SJSA1 (cell line): ENCODE measurements at regions not wholly inside any gene's neighbourhood (a gene's known extent, or its start where the extent isn't known, plus 50 kb on each side); places are given as distances from the start of the nearest gene placed in this dataset.
A peak's percentile ranks its signal among the peaks of the same experiment; 100 is the strongest.

Source experiments
- DNase-seq, 2 experiments: peaks; one replicate each; pipeline ENCODE4 v3.0.0-alpha.2; 2015 to 2020; ENCODE audit warnings: low spot score in 2 of 2, low read depth in 1 of 2
- H3K27ac ChIP-seq: fragments of 250-450 bp; sonication (Bioruptor Pico); 2 replicates; pipeline ENCODE4 v1.5.1; 2020; ENCODE audit warnings: mild to moderate bottlenecking, moderate library complexity
- H3K27me3 ChIP-seq: fragments of 250-450 bp; sonication (Bioruptor Pico); replicated peaks from 2 replicates; pipeline ENCODE4 v1.5.1; 2020; ENCODE audit warnings: mild to moderate bottlenecking, moderate library complexity
- H3K36me3 ChIP-seq: fragments of 250-450 bp; sonication (Bioruptor Pico); 2 replicates; pipeline ENCODE4 v1.5.1; 2020; ENCODE audit warnings: mild to moderate bottlenecking
- H3K4me1 ChIP-seq: fragments of 250-450 bp; sonication (Bioruptor Pico); replicated peaks from 2 replicates; pipeline ENCODE4 v1.6.1; 2021; ENCODE audit warnings: mild to moderate bottlenecking
- H3K4me3 ChIP-seq: fragments of 250-450 bp; sonication (Bioruptor Pico); 2 replicates; pipeline ENCODE4 v1.5.1; 2020; ENCODE audit warnings: mild to moderate bottlenecking
- H3K9me3 ChIP-seq: fragments of 250-450 bp; sonication (Bioruptor Pico); replicated peaks from 2 replicates; pipeline ENCODE4 v1.5.1; 2020; ENCODE audit warnings: mild to moderate bottlenecking

DNA sequence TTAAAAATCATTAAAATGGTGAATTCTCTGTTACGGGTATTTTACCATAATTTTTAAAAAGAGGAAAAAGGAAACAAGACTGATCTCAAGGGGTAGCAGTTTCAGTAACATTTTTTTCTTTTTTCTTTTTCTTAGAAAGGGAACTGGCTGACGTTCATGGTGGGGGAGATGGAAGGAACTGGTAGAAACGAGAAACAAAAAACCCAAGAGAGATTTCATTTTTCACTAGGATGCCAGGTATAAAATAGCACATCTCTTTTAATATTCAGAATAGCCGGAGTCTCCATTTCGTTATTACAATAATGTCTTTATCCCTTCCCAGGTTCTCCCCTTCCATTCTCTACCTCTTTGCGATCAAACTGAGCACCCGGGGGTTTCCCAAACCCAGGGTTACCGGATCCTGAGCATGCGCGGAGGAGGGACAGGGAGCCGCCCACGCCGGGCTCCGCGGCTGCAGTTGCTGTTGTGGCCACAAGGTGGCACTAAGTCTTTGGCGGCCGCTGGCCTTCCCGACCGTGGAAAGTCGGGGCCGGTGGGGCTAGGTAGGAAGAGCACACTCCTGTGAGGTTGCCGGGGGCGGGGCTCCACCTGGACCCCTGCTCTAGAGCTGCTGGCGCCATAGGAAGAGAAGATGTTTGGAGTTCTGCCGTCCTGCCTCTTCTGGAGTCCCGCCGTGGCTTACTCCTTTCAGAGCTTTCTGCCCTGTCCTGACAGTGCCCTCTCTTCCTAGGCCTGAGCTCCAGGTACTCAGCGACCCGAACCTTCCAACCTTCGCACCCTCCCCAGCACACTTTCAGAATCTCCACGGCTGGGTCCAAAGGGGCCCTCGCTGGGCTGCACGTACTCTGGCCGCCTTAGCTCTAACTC, 146.8 kb downstream of the SH3BGRL2 start:
- H3K9me3 ChIP-seq, result no peaks in the 10 kb centered on the region
- no peaks in the 10 kb centered on the region for H3K36me3 ChIP-seq
- DNase-seq, result peak; percentile 71 to 79
- H3K4me3 ChIP-seq, result peak overlapping the region; percentile 18; the same call in 1 of the 2 replicates
- H3K4me1 ChIP-seq, result peaks cover 3% of the 10 kb centered on the region; the same call in 1 of the 2 replicates
- H3K27me3 ChIP-seq, result no peaks in the 10 kb centered on the region
- no peak overlapping the region for H3K27ac ChIP-seq

DNA sequence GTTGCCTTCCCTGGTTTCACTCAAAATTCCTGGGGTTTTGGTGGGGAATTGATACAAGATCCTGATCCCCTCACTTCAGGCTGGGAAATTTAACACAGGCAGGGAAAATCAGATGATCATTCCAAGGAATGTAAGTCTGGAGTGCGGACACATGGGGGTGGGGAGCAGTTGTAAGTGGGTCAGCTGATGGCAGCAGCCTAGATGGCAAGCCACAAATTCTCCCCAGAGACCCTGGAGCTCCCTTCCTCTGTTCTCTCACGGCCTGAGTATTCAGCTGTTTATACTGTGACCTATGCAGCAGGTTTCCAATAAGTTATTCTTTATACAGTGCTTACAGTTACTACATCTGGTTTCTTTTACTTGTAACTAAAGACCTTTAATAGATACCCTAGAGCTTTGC, 144.9 kb downstream of the SH3BGRL2 start:
- no peaks in the 10 kb centered on the region for H3K9me3 ChIP-seq
- H3K36me3 ChIP-seq, result no peaks in the 10 kb centered on the region
- H3K27ac ChIP-seq, result no peak overlapping the region
- DNase-seq, result no peak
- H3K27me3 ChIP-seq, result 0 out of 2 replicates have a peak, but pooled peaks cover 2% of the 10 kb centered on the region
- H3K4me1 ChIP-seq, result peaks cover 3% of the 10 kb centered on the region; the same call in 1 of the 2 replicates
- H3K4me3 ChIP-seq, result no peak overlapping the region

GRCh38 chr6:79775222-79775621, 144.1 kb downstream of the SH3BGRL2 start:
- no peak for DNase-seq

GRCh38 chr6:79764747-79765146, 133.6 kb downstream of the SH3BGRL2 start:
- Histone ChIP-seq H3K4me3 (no peak overlapping the region), H3K4me1 (no peaks in the 10 kb centered on the region), H3K27me3 (no peaks in the 10 kb centered on the region; the same call in 1 of the 2 replicates), H3K36me3 (no peaks in the 10 kb centered on the region), H3K9me3 (no peaks in the 10 kb centered on the region), H3K27ac (no peak overlapping the region)
- no peak for DNase-seq

More at GRCh38 chr6:79775222-79775621, 144.1 kb downstream of the SH3BGRL2 start:
- Histone ChIP-seq H3K4me1 (peaks cover 3% of the 10 kb centered on the region; the same call in 1 of the 2 replicates), H3K27ac (no peak overlapping the region), H3K4me3 (no peak overlapping the region), H3K9me3 (no peaks in the 10 kb centered on the region), H3K27me3 (0 out of 2 replicates have a peak, but pooled peaks cover 2% of the 10 kb centered on the region), H3K36me3 (no peaks in the 10 kb centered on the region)

GRCh38 chr6:79763301-79763700, 132.2 kb downstream of the SH3BGRL2 start:
- H3K4me3 ChIP-seq, result no peak overlapping the region
- no peaks in the 10 kb centered on the region for H3K4me1 ChIP-seq
- no peak for DNase-seq
- no peaks in the 10 kb centered on the region; the same call in 1 of the 2 replicates for H3K27me3 ChIP-seq
- no peak overlapping the region for H3K27ac ChIP-seq
- no peaks in the 10 kb centered on the region for H3K36me3 ChIP-seq
- H3K9me3 ChIP-seq, result no peaks in the 10 kb centered on the region

- Histone ChIP-seq H3K9me3 (no peaks in the 10 kb centered on the region), H3K27me3 (no peaks in the 10 kb centered on the region; the same call in 1 of the 2 replicates), H3K27ac (no peak overlapping the region), H3K4me1 (no peaks in the 10 kb centered on the region), H3K4me3 (no peak overlapping the region), H3K36me3 (no peaks in the 10 kb centered on the region)
- no peak for DNase-seq
Observed at GRCh38 chr6:79762370-79762769, 131.2 kb downstream of the SH3BGRL2 start.

GRCh38 chr6:79756496-79756895, 125.4 kb downstream of the SH3BGRL2 start:
- DNase-seq, result no peak
- H3K27me3 ChIP-seq, result peaks cover 5% of the 10 kb centered on the region; the same call in 1 of the 2 replicates

DNA sequence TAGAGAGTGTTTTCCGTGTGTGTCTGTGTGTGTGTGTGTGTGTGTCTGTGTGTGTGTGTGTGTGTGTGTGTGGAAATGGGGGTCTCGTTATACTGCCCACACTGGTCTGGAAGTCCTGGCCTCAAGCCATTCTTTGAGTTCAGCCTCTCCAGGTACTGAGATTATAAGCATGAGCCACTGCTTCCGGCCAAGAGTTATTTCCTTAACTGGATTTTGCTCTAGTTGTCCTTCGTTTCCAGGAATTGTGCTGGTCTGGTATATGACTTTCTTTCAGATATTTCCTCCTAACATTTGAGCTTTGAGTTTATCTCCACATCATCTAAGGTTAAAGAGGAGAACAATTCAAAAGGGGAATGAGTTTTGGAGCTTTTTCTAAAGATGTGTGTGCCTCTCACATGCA, 124.8 kb downstream of the SH3BGRL2 start:
- no peak overlapping the region for H3K4me3 ChIP-seq
- no peaks in the 10 kb centered on the region for H3K4me1 ChIP-seq
- no peak for DNase-seq
- no peaks in the 10 kb centered on the region for H3K9me3 ChIP-seq
- H3K27ac ChIP-seq, result no peak overlapping the region
- peaks cover 5% of the 10 kb centered on the region; the same call in 1 of the 2 replicates for H3K27me3 ChIP-seq
- no peaks in the 10 kb centered on the region for H3K36me3 ChIP-seq

More at GRCh38 chr6:79756496-79756895, 125.4 kb downstream of the SH3BGRL2 start:
- no peak overlapping the region for H3K4me3 ChIP-seq
- H3K27ac ChIP-seq, result no peak overlapping the region
- H3K9me3 ChIP-seq, result no peaks in the 10 kb centered on the region
- H3K36me3 ChIP-seq, result no peaks in the 10 kb centered on the region
- H3K4me1 ChIP-seq, result no peaks in the 10 kb centered on the region
